H1 (cell line): ENCODE measurements at regions not wholly inside any gene's neighbourhood (a gene's known extent, or its start where the extent isn't known, plus 50 kb on each side); places are given as distances from the start of the nearest gene placed in this dataset.

Source experiments
- CTCF ChIA-PET: fragments of 300-600 bp; sonication (Branson Sonifier 250); formaldehyde crosslinking; loops from one replicate; lab custom pipeline; 2021; ENCODE audit not compliant: partially characterized antibody; lab: Charles Lee
- POLR2A ChIA-PET: fragments of 300-600 bp; sonication (Branson Sonifier 250); formaldehyde crosslinking; loops from one replicate; lab custom pipeline; 2021; ENCODE audit warnings: inconsistent platforms; ENCODE audit not compliant: partially characterized antibody; lab: Charles Lee
- DNase-seq, 2 experiments: peaks; one replicate each; pipeline versions ENCODE4 v3.0.0 to v3.0.0-alpha.2; 2010 to 2022; ENCODE audit warnings: low spot score in 2 of 2, low read depth in 1 of 2, mixed read lengths in 1 of 2
- FAIRE-seq: peaks from 2 replicates; lab custom pipeline; 2011; peaks lifted over from hg19 to GRCh38; lab: Jason Lieb, UNC
- H2AFZ ChIP-seq: 2 replicates; pipeline ENCODE4 v1.8.1; 2012; ENCODE audit warnings: low read length, inconsistent platforms
- H2AK5ac ChIP-seq: 2 replicates; pipeline ENCODE4 v1.6.1; 2013; ENCODE audit warnings: low read depth, low read length
- H2BK120ac ChIP-seq: replicated peaks from 2 replicates; pipeline ENCODE3; 2013; ENCODE audit warnings: low read depth, low read length, inconsistent platforms
- H2BK12ac ChIP-seq: 2 replicates; pipeline ENCODE4 v1.6.1; 2013; ENCODE audit warnings: low read depth, low read length
- H2BK15ac ChIP-seq: 2 replicates; pipeline ENCODE4 v1.6.1; 2013; ENCODE audit warnings: low read length
- H2BK20ac ChIP-seq: 2 replicates; pipeline ENCODE4 v1.6.1; 2013; ENCODE audit warnings: low read length
- H2BK5ac ChIP-seq: 2 replicates; pipeline ENCODE4 v1.6.1; 2013; ENCODE audit warnings: low read depth, low read length
- H3K14ac ChIP-seq: 2 replicates; pipeline ENCODE4 v1.6.1; 2013; ENCODE audit warnings: inconsistent platforms; ENCODE audit not compliant: insufficient read length
- H3K18ac ChIP-seq: 2 replicates; pipeline ENCODE4 v1.6.1; 2013; ENCODE audit warnings: low read length; ENCODE audit errors: extremely low read depth
- H3K23ac ChIP-seq: 2 replicates; pipeline ENCODE4 v1.6.1; 2013; ENCODE audit warnings: inconsistent platforms; ENCODE audit not compliant: insufficient read length
- H3K23me2 ChIP-seq: 2 replicates; pipeline ENCODE4 v1.6.1; 2013; ENCODE audit warnings: low read depth, low read length
- H3K27ac ChIP-seq: 2 replicates; pipeline ENCODE4 v1.6.1; 2011; ENCODE audit warnings: low read depth, low read length, inconsistent platforms
- H3K27me3 ChIP-seq, 4 experiments: replicated peaks in 1 of 4; 1 replicate in 1 of 4; 2 replicates in 3 of 4; pipeline versions ENCODE4 v1.6.1 to v1.8.1; 2011 to 2013; ENCODE audit warnings: low read length in 3 of 4, mild to moderate bottlenecking in 3 of 4, inconsistent platforms in 2 of 4, mixed read lengths in 2 of 4, moderate library complexity in 1 of 4; ENCODE audit not compliant: control insufficient read depth in 3 of 4, insufficient read depth in 3 of 4; ENCODE audit errors: extremely low read depth in 1 of 4
- H3K36me3 ChIP-seq, 4 experiments: 2 replicates each; pipeline versions ENCODE4 v1.6.1 to v1.8.1; 2011 to 2013; ENCODE audit warnings: mild to moderate bottlenecking in 4 of 4, low read length in 3 of 4, moderate library complexity in 2 of 4, control low read depth in 1 of 4, inconsistent platforms in 1 of 4; ENCODE audit not compliant: insufficient read depth in 4 of 4, control insufficient read depth in 2 of 4
- H3K4ac ChIP-seq: replicated peaks from 2 replicates; pipeline ENCODE3; 2013; ENCODE audit warnings: low read length, low read depth, mixed read lengths, inconsistent platforms; ENCODE audit not compliant: insufficient read length
- H3K4me1 ChIP-seq, 4 experiments: replicated peaks in 1 of 4; 1 replicate in 1 of 4; 2 replicates in 3 of 4; pipeline versions ENCODE4 v1.6.1 to v1.8.1; 2011 to 2013; ENCODE audit warnings: low read length in 3 of 4, inconsistent platforms in 2 of 4, mixed read lengths in 1 of 4; ENCODE audit not compliant: insufficient read depth in 4 of 4, control insufficient read depth in 3 of 4
- H3K4me2 ChIP-seq, 2 experiments: 2 replicates each; pipeline versions ENCODE4 v1.6.1 to v1.8.1; 2011 to 2013; ENCODE audit warnings: low read depth in 2 of 2, low read length in 2 of 2, control low read depth in 1 of 2, inconsistent platforms in 1 of 2, mild to moderate bottlenecking in 1 of 2; ENCODE audit not compliant: insufficient read depth in 1 of 2
- H3K4me3 ChIP-seq, 4 experiments: fragments of 200-600, 300-600 bp in 1 of 4; sonication (generic), shearing (Covaris generic), sonication (Bioruptor Twin) in 1 of 4; 2 replicates each; pipeline versions ENCODE4 v1.5.1 to v1.8.1; 2011 to 2016; ENCODE audit warnings: low read length in 4 of 4, low read depth in 3 of 4, control low read depth in 2 of 4, inconsistent platforms in 2 of 4, mild to moderate bottlenecking in 2 of 4, mixed read lengths in 1 of 4, moderate library complexity in 1 of 4; ENCODE audit not compliant: insufficient read depth in 2 of 4; ENCODE audit errors: extremely low read depth in 1 of 4
- H3K56ac ChIP-seq: replicated peaks from 2 replicates; pipeline ENCODE3; 2013; ENCODE audit warnings: low read depth, mild to moderate bottlenecking, mixed read lengths, low read length, inconsistent platforms; ENCODE audit not compliant: insufficient read length
- H3K79me1 ChIP-seq: 2 replicates; pipeline ENCODE4 v1.6.1; 2013; ENCODE audit warnings: low read depth, low read length, control low read depth
- H3K79me2 ChIP-seq, 2 experiments: 2 replicates each; pipeline versions ENCODE4 v1.6.1 to v1.8.1; 2012 to 2013; ENCODE audit warnings: low read length in 2 of 2, mild to moderate bottlenecking in 2 of 2, inconsistent platforms in 1 of 2; ENCODE audit not compliant: insufficient read depth in 2 of 2, control insufficient read depth in 1 of 2
- H3K9ac ChIP-seq, 4 experiments: replicated peaks in 1 of 4; 1 replicate in 1 of 4; 2 replicates in 3 of 4; pipeline versions ENCODE4 v1.6.1 to v1.8.1; 2011 to 2013; ENCODE audit warnings: low read depth in 3 of 4, low read length in 3 of 4, control low read depth in 2 of 4, mild to moderate bottlenecking in 2 of 4, moderate library complexity in 2 of 4, inconsistent platforms in 1 of 4; ENCODE audit errors: extremely low read depth in 1 of 4
- H3K9me3 ChIP-seq, 2 experiments: 2 replicates each; pipeline versions ENCODE4 v1.6.1 to v1.8.1; 2012 to 2013; ENCODE audit warnings: mild to moderate bottlenecking in 2 of 2, moderate library complexity in 2 of 2, control low read depth in 1 of 2, inconsistent platforms in 1 of 2, low read depth in 1 of 2, low read length in 1 of 2, mixed read lengths in 1 of 2; ENCODE audit not compliant: insufficient read depth in 2 of 2
- H4K20me1 ChIP-seq, 2 experiments: replicated peaks in 1 of 2; 2 replicates each; pipeline versions ENCODE3 to v1.8.1; 2011 to 2013; ENCODE audit warnings: inconsistent platforms in 2 of 2, low read length in 2 of 2, mild to moderate bottlenecking in 1 of 2; ENCODE audit not compliant: insufficient read depth in 2 of 2, control insufficient read depth in 1 of 2
- H4K5ac ChIP-seq: 2 replicates; pipeline ENCODE4 v1.6.1; 2013; ENCODE audit warnings: low read length, low read depth, mixed read lengths, inconsistent platforms; ENCODE audit not compliant: insufficient read length
- H4K8ac ChIP-seq: 2 replicates; pipeline ENCODE4 v1.8.0; 2013; ENCODE audit warnings: mild to moderate bottlenecking, moderate library complexity, low read length, inconsistent platforms; ENCODE audit not compliant: insufficient read depth; ENCODE audit errors: extremely low read depth
- H4K91ac ChIP-seq: replicated peaks from 2 replicates; pipeline ENCODE3; 2013; ENCODE audit warnings: low read length, mixed read lengths, inconsistent platforms; ENCODE audit not compliant: insufficient read length
- ASH2L ChIP-seq: fragments of 200-600, 300-600 bp; sonication (generic); IDR thresholded peaks from one replicate; pipeline ENCODE4 v1.7.1; 2017; ENCODE audit warnings: low read length
- ATF2 ChIP-seq: IDR thresholded peaks from 2 replicates; pipeline ENCODE4 v1.6.1; 2012; ENCODE audit warnings: low read length, inconsistent platforms
- BRCA1 ChIP-seq: IDR thresholded peaks from 2 replicates; pipeline ENCODE4 v1.6.1; 2012; ENCODE audit warnings: low read depth, low read length, improper control_type of control experiment
- CHD2 ChIP-seq: IDR thresholded peaks from 2 replicates; pipeline ENCODE4 v1.6.1; 2012; ENCODE audit warnings: low read length, improper control_type of control experiment
- FOSL1 ChIP-seq: IDR thresholded peaks from 2 replicates; pipeline ENCODE4 v1.6.1; 2011; ENCODE audit warnings: mild to moderate bottlenecking, low read depth, low read length, moderate library complexity; ENCODE audit not compliant: insufficient read depth
- MAFK ChIP-seq: IDR thresholded peaks from 2 replicates; pipeline ENCODE4 v1.6.1; 2012; ENCODE audit warnings: low read depth, mild to moderate bottlenecking, improper control_type of control experiment, low read length
- POLR2A ChIP-seq, 2 experiments: IDR thresholded peaks; 1 replicate in 1 of 2; 2 replicates in 1 of 2; pipeline ENCODE4 v1.6.1; 2011; ENCODE audit warnings: low read depth in 2 of 2, low read length in 2 of 2, mild to moderate bottlenecking in 2 of 2; ENCODE audit errors: control extremely low read depth in 1 of 2
- RBBP5 ChIP-seq: IDR thresholded peaks from 2 replicates; pipeline ENCODE4 v1.7.1; 2012; ENCODE audit warnings: low read depth, mild to moderate bottlenecking, inconsistent platforms, low read length, moderate library complexity, borderline replicate concordance
- RXRA ChIP-seq: IDR thresholded peaks from 2 replicates; pipeline ENCODE4 v1.6.1; 2011; ENCODE audit warnings: low read depth, mild to moderate bottlenecking, low read length, moderate library complexity; ENCODE audit not compliant: insufficient read depth
- SAP30 ChIP-seq: fragments of 300-600 bp; sonication (generic); IDR thresholded peaks from 2 replicates; pipeline ENCODE4 v1.7.1; 2012; ENCODE audit warnings: low read length, moderate library complexity, mild to moderate bottlenecking, inconsistent platforms; ENCODE audit not compliant: insufficient read depth, insufficient replicate concordance
- SP4 ChIP-seq: IDR thresholded peaks from 2 replicates; pipeline ENCODE4 v1.6.1; 2012; ENCODE audit warnings: low read length, inconsistent platforms
- TAF1 ChIP-seq: IDR thresholded peaks from 2 replicates; pipeline ENCODE4 v1.6.1; 2011; ENCODE audit warnings: mild to moderate bottlenecking, low read depth, low read length
- TAF7 ChIP-seq: optimal IDR thresholded peaks from 2 replicates; pipeline ENCODE3; 2011; ENCODE audit warnings: low read depth, mild to moderate bottlenecking, inconsistent platforms, low read length, moderate library complexity, borderline replicate concordance
- WGBS, 2 experiments: shearing (Covaris generic) in 1 of 2; methylation state at CpG; one replicate each; pipeline versions ENCODE4 v1.1.6 to v1.1.7; 2013 to 2015; ENCODE audit warnings: low lambda C conversion rate in 2 of 2, mixed read lengths in 2 of 2, inconsistent platforms in 1 of 2, low coverage in 1 of 2, missing lambda C conversion rate in 1 of 2; ENCODE audit not compliant: insufficient replicate concordance in 2 of 2, insufficient coverage in 1 of 2, insufficient read length in 1 of 2; ENCODE audit errors: extremely low coverage in 1 of 2, missing lambda C conversion rate in 1 of 2; 5-methylcytosine and 5-hydroxymethylcytosine counted together

GRCh38 chr1:29746076-29746665, 509.8 kb downstream of the PTPRU start:
- Histone ChIP-seq H3K4me3 (no peak overlapping the region), H3K23me2 (no peaks in the 10 kb centered on the region), H3K9ac (no peak overlapping the region), H2BK20ac (no peak overlapping the region), H3K56ac (no peak overlapping the region), H3K27me3 (no peaks in the 10 kb centered on the region), H3K9me3 (no peaks in the 10 kb centered on the region), H3K18ac (no peak overlapping the region), H4K8ac (no peak overlapping the region), H2BK5ac (no peak overlapping the region), H2BK15ac (no peak overlapping the region), H2AFZ (no peak overlapping the region), H4K5ac (no peak overlapping the region), H4K20me1 (no peaks in the 10 kb centered on the region), H2AK5ac (no peak overlapping the region), H3K23ac (no peak overlapping the region), H2BK12ac (no peak overlapping the region), H2BK120ac (no peak overlapping the region), H3K4me2 (no peak overlapping the region), H3K79me1 (no peaks in the 10 kb centered on the region), H3K14ac (no peak overlapping the region), H3K4me1 (no peaks in the 10 kb centered on the region), H3K36me3 (no peaks in the 10 kb centered on the region), H3K79me2 (no peaks in the 10 kb centered on the region), H4K91ac (no peak overlapping the region), H3K27ac (no peak overlapping the region), H3K4ac (no peak overlapping the region)
- ChIA-PET CTCF (interaction anchor here (0.6 kb wide), 1 partner anchor 45 kb away, joined by 3 read pairs; no protein-coding TSS in a partner anchor), POLR2A (no interaction called here)
- 89% methylated on average over 4 of the region's 5 CpGs; no CpG with 5 or more reads in 1 of the 2 experiments for WGBS, 2 experiments
- DNase-seq (no peak), FAIRE-seq (no peak)
- TF ChIP-seq POLR2A (IDR thresholded peaks at IDR 0.05; ENCODE audit: control extremely low read depth in 1 of 2, low read depth in 2 of 2, low read length in 2 of 2) (no peak), MAFK (no peak), BRCA1 (no peak), FOSL1 (no peak), ATF2 (no peak), ASH2L (no peak), TAF7 (no peak), RXRA (no peak), SAP30 (no peak), RBBP5 (no peak), SP4 (no peak), CHD2 (no peak), TAF1 (no peak)
